AG04450 (cell line): ENCODE measurements at regions not wholly inside any gene's neighbourhood (a gene's known extent, or its start where the extent isn't known, plus 50 kb on each side); places are given as distances from the start of the nearest gene placed in this dataset.

Source experiments
- CTCF ChIA-PET: fragments of 300-600, 350-600 bp; formaldehyde crosslinking; extraction: SDS; loops from one replicate; lab custom pipeline; 2022; ENCODE audit warnings: antibody characterized with exemption, inconsistent platforms; lab: Charles Lee
- POLR2A ChIA-PET: fragments of 350-600 bp; formaldehyde crosslinking; extraction: SDS; loops from one replicate; lab custom pipeline; 2021; ENCODE audit warnings: antibody characterized with exemption, inconsistent platforms; lab: Yijun Ruan, JAX
- DNase-seq: peaks from one replicate; pipeline ENCODE4 v3.0.0-alpha.2; 2011; ENCODE audit warnings: low read depth, low spot score
- H3K27ac ChIP-seq: one replicate; pipeline ENCODE4 v1.5.1; 2012; ENCODE audit warnings: low read depth, low read length, control low read depth
- H3K27me3 ChIP-seq: one replicate; pipeline ENCODE4 v1.6.0; 2012; ENCODE audit warnings: low read length; ENCODE audit not compliant: control insufficient read depth, insufficient read depth
- H3K4me3 ChIP-seq: 2 replicates; pipeline ENCODE4 v1.5.1; 2011; ENCODE audit warnings: mild to moderate bottlenecking, low read depth, low read length, control low read depth
- H3K9me3 ChIP-seq: 2 replicates; pipeline ENCODE4 v1.5.1; 2012; ENCODE audit warnings: low read length; ENCODE audit not compliant: control insufficient read depth, insufficient read depth
- TF ChIP-seq, protein P1 (sequence below): IDR thresholded peaks from 2 replicates; pipeline ENCODE4 v1.5.1; 2011; ENCODE audit warnings: low read depth, low read length, control low read depth, inconsistent platforms

DNA sequence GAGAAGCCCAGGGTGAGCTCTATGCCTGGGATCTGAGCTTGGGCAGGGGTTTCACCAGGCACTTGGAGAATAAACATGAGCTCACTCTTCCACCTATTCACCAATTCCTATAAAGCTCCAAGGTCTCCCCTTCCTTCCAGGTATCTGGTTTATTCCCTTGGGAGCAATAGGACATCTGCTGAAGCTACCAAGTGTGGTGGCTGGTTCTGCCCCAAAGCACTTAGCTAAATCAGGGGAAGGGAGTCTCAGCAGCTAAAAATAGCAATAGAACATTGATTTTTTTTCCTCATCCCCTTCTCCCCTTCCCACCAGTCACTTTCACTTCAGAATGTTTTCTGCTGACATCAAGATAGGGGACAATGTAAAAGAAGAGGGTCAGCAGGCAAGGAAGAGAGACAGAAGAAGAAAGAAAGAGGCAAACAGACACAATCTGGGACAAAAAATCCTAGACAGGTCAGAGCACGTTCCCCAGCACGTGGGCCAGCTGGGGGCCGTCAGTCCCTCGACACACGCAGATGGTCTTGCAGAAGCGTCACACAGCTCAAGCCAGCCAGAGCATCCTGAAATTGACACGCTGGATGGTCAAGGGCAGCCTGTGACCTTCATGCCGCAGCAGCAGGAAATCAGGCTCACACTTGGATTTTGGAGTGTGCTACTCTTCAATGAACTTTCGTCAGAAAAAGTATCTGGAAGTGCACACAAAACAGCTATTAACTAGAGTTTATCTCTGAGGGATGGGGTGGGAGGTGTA lies 176.0 kb downstream of the ZNF608 start:
- DNase-seq = no peak
- H3K4me3 ChIP-seq = no peak overlapping the region
- no peaks in the 10 kb centered on the region for H3K9me3 ChIP-seq
- no peak overlapping the region for H3K27ac ChIP-seq
- TF ChIP-seq, protein P1, sequence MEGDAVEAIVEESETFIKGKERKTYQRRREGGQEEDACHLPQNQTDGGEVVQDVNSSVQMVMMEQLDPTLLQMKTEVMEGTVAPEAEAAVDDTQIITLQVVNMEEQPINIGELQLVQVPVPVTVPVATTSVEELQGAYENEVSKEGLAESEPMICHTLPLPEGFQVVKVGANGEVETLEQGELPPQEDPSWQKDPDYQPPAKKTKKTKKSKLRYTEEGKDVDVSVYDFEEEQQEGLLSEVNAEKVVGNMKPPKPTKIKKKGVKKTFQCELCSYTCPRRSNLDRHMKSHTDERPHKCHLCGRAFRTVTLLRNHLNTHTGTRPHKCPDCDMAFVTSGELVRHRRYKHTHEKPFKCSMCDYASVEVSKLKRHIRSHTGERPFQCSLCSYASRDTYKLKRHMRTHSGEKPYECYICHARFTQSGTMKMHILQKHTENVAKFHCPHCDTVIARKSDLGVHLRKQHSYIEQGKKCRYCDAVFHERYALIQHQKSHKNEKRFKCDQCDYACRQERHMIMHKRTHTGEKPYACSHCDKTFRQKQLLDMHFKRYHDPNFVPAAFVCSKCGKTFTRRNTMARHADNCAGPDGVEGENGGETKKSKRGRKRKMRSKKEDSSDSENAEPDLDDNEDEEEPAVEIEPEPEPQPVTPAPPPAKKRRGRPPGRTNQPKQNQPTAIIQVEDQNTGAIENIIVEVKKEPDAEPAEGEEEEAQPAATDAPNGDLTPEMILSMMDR = no peak
- H3K27me3 ChIP-seq = no peaks in the 10 kb centered on the region
- POLR2A ChIA-PET = no interaction called here
- CTCF ChIA-PET = no interaction called here

DNA sequence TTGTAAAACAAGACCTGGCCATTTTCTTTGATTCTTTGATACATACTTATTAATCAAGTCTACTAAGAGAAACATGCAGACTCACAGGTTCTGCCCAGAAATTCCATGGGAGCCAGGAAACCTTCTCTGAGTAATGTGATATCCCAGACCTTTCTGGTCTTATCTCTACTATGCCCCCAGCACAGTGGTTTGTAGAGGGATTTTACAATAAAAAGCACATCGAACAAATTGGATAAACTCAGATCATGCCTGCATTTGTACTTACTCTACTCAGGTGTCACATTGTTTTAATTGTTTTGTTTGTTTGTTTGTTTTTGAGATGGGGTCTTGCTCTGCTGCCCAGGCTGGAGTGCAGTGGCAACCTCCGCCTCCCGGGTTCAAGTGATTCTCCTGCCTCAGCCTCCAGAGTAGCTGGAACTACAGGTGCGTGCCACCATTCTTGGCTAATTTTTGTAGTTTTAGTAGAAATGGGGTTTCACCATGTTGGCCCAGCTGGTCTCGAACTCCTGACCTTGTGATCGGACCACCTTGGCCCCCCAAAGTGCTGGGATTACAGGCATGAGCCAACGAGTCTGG lies 179.5 kb downstream of the ZNF608 start:
- DNase-seq = no peak
- no peaks in the 10 kb centered on the region for H3K27me3 ChIP-seq
- no peak overlapping the region for H3K4me3 ChIP-seq
- ChIA-PET CTCF (no interaction called here), POLR2A (no interaction called here)
- H3K27ac ChIP-seq = no peak overlapping the region
- TF ChIP-seq, protein P1 = no peak
- H3K9me3 ChIP-seq = no peaks in the 10 kb centered on the region

DNA sequence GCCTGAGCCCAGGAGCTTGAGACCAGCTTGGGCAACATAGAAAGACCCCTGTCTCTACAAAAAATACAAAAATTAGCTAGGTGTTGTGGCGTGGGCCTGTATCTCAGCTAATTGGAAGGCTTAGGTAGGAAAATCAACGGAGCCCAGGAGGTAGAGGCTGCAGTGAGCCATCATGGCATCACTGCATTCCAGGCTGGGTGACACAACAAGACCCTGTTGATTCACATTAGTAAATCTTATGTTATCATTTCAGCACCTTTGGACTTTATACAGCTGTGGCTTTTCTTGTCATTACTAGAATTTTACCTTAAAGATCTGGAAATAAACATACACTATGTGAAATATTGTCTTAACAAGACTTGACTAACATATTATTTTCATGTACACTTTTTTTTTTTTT lies 185.0 kb downstream of the ZNF608 start:
- Histone ChIP-seq H3K9me3 (no peaks in the 10 kb centered on the region), H3K27ac (no peak overlapping the region), H3K27me3 (no peaks in the 10 kb centered on the region), H3K4me3 (no peak overlapping the region)
- TF ChIP-seq, protein P1 = no peak
- ChIA-PET POLR2A (no interaction called here), CTCF (no interaction called here)
- no peak for DNase-seq

DNA sequence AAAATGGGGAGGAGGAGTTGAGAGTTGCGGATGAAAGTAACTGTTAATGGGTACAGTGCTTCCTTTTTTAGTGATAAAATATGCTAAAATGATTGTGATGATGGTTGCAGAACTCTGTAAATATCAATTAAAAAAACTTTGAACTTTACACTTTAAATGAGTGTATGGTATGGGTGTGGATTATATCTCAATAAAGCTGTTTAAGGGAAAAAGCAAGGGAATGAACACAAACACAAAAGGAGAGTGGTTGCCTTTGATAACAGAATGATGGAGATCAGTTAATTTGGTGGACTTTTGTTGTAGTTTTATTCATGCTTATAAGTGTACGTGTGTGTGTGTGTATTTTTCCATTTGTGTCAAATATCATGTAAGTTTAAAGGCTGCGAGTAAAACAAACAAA lies 186.1 kb downstream of the ZNF608 start:
- TF ChIP-seq, protein P1 = no peak
- no peaks in the 10 kb centered on the region for H3K27me3 ChIP-seq
- CTCF ChIA-PET = no interaction called here
- no peak overlapping the region for H3K27ac ChIP-seq
- no peak for DNase-seq
- H3K9me3 ChIP-seq = no peaks in the 10 kb centered on the region
- POLR2A ChIA-PET = no interaction called here
- no peak overlapping the region for H3K4me3 ChIP-seq

DNA sequence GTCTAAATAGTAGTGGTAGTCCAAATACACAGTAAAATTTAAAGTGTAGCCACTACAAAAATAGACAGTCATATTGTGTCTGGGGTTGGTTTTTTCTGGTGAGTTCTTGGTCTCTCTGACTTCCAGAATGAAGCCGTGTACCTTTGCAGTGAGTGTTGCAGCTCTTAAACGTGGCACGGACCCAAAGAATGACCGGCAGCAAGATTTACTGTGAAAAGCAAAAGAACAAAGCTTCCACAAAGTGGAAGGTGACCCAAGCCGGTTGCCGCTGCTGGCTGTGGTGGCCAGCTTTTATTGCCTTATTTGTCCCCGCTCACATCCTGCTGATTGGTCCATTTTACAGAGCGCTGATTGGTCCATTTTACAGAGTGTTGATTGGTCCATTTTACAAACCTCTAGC lies 188.7 kb downstream of the ZNF608 start:
- H3K27me3 ChIP-seq = no peaks in the 10 kb centered on the region
- ChIA-PET POLR2A (no interaction called here), CTCF (no interaction called here)
- TF ChIP-seq, protein P1 = no peak
- H3K4me3 ChIP-seq = no peak overlapping the region
- no peak for DNase-seq
- H3K9me3 ChIP-seq = no peaks in the 10 kb centered on the region
- H3K27ac ChIP-seq = no peak overlapping the region
